Limb (tissue), 2 donors: ENCODE measurements at regions not wholly inside any gene's neighbourhood (a gene's known extent, or its start where the extent isn't known, plus 50 kb on each side); places are given as distances from the start of the nearest gene placed in this dataset.

ENCODE experiments used
- DNase-seq, 2 donors: peaks; one replicate each; pipeline ENCODE4 v3.0.0-alpha.2; 2016; ENCODE audit errors: extremely low spot score in 2 of 2

DNA sequence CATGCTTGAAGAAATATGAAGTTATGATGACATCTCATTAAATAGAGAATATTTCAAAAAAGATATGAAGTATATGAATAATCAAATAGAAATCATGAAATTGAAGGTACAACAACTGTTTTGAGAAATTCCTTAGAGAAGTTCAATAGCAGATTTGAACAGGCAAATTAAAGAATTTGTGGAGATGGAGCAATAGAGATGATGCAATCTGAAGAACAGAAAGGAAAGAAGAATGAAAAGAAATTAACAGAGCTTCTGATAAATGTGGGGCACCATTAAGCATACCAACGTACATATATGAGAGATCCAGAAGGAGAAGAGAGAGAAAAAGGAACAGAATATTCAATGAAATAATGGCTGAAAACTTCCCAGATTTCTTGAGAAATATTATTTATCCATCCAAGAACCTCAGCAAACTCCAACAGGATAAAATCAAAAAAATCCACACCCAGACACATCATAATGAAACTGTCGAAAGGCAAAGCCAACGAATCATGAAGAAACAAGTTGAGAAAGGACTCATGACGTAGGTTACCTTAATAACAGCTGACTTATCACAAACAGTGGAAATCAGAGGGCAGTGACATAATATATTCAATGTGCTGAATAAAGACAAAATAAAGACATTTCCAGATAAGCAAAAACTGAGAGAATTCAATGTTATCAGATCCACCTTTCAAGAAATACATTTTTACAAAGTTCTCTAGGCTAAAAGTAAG is 297.2 kb upstream of the TARS1 start:
- no peak for DNase-seq

DNA sequence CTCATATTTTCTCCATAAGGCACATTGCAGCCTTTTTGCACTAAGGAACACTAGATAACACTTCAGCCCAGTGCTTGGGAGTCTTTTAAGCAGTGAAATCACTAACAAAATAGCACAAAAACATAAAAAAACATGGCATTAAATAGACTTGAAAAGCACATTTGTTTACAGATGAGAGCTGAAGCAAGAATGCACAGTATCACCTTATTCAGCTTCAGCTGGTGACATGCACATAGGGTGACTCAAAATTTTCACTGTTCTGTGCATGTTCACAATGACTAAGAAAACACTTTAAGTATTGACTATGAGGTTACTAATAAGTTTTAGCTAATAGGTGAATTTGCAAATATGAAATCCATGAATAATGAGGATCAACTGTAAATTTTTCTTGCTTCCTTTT is 293.9 kb upstream of the TARS1 start:
- DNase-seq = no peak

DNA sequence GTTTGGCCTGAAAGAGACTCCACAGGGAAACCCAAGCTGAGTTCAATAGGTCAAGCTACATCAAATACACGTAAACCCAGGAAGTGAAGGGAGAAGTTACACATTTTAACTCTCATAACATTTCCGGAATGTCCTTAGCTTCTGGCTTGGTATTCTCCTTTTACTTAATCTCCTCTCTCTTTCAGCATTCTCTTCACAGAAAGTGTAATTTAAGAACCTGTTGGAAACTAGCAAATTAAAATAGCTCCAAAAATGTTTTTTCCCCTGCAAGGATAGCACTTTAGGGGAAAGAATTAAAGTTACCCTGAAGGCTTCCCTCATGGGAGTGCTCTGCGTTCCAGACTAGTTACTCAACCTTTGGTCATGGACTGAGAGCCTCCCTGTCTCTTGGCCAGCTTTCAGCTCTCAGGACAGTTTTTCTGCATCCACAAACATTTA is 292.7 kb upstream of the TARS1 start:
- peak in 1 of 2 donors; percentile 55 for DNase-seq

DNA sequence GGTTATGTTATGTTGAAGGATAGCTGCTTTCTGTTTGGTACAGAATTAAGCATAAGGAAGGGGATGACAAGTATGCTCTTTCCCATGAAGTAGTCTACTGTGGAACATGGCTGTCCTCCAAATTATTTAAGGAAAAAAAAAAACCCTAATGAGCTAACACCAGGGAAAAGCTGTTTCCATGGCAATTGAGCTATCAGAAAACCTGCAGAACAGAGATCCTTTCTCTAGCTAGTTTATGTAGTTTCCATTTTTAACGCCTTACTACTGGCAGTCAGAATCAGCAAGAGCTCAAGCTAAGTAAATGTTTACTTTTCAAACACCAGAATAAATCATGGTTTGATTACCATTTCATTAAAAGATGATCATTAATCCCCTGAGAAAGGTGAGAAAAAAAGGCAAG is 287.4 kb upstream of the TARS1 start:
- peak in 1 of 2 donors; percentile 24 for DNase-seq

DNA sequence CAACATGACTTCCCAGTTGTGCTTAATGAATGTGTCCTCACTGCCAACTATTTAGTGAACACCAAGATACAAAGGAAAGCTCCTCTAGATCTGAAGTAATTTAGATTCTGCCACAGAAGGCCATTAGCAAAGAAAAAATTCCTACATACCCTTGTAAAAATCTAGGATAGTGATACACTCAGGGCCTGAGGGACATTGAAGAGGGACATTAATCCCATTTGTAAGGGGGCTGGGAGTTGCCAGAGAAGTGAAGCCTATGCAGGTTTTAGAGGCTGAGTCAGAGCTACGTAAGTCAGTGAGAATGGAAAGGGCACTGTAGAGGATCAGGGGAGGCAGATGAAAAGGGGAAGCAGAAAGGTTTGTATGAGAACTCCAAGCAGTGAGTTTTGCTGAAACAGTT is 286.9 kb upstream of the TARS1 start:
- DNase-seq = no peak

DNA sequence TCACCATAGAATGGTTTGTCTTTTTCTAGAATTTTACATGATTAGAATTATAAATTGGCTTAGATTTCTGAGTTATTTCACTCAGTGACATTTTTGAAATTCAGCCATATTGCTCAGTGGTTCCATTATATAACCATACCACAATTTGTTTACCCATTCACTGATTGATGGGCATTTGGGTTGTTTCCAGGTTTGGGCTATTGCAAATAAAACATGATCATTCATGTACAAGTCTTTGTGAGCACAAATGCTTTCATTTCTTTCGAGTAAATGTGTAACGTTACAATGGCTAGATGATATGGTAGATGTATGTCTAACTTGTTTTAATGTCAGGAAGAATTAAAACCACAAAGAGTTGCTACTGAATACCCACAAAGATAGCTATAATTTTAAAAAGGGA is 279.9 kb upstream of the TARS1 start:
- DNase-seq = no peak

DNA sequence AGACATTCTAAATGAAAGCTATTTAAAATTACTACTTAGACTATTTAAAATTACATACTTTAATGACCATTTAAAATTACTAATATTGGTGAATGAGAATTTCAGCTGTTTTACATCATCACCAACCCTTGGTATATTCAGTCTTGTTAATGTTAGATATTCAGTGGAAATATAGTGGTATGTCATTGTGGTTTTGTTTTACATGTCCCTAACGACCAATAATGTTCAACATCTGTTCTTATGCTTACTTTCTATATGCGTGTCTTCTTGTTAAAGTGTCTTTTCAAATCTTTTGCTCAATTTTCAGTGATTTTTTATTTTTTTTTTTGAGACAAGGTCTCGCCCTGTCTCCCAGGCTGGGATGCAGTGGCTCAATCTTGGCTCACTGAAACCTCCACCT is 279.3 kb upstream of the TARS1 start:
- DNase-seq = peak in 1 of 2 donors; percentile 40

DNA sequence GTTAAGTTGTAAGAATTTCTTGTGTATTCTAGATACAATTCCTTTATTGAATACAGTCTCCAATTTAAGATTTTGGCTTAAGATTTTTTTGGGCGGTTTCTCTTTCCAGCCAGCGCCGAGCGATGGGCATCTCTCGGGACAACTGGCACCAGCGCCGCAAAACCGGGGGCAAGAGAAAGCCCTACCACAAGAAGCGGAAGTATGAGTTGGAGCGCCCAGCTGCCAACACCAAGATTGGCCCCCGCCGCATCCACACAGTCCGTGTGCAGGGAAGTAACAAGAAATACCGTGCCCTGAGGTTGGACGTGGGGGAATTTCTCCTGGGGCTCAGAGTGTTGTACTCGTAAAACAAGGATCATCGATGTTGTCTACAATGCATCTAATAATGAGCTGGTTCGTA is 278.7 kb upstream of the TARS1 start:
- DNase-seq = no peak

DNA sequence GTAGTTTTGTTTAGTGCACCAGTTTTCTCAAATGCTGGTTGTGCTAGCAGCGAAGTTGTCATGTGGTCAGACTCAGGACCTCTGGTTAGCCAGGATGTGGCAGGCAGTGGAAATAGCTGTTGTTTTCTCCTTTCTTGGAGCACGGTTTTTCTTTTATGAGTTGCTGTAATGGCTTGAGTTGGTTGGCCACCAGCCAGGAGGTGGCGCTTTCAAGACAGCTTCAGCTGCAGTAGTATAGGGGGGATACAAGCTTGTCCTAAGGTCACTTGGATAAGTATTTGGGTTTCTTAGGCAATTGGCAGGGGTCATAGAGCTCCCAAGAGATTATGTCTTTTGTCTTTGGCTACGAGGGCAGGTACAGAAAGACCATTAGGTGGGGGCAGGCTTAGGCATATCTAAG is 274.2 kb upstream of the TARS1 start:
- DNase-seq = no peak

DNA sequence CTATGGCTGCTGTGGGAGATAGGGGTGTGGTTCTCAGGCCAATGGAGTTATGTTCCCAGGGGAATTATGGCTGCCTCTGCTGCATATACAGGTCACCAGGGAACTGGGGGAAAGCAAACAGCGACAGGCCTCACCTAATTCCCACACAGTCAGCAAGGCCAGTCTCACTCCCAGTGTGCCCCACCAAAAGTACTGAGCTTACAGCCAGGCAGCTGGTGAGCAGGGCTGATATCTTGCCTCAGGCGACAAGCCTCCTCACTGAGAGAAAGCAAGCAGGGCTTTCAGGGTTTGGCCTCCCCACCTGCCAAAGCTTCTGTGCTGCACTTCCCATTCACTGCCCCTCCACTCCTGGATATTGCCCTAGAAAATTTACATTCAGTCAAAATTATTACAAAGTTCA is 273.8 kb upstream of the TARS1 start:
- no peak for DNase-seq

DNA sequence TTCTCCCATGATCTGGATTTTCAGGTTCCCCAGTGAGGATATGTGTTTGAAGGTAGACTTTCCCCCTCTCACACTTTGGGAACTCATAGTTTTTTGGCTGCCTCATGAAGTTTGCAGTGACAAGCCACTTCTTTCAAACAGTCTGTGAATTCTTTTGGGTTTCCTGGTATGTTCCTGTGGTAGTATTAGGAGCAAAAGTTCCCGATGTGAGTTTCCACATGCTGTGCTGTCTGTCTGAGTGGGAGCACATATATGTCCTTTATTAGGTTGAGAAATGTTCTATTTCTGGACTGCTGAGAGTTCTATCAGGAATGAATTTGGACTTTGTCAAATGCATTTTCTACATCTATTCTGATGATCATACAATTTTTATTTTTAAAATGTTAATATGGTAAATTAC is 273.2 kb upstream of the TARS1 start:
- no peak for DNase-seq

DNA sequence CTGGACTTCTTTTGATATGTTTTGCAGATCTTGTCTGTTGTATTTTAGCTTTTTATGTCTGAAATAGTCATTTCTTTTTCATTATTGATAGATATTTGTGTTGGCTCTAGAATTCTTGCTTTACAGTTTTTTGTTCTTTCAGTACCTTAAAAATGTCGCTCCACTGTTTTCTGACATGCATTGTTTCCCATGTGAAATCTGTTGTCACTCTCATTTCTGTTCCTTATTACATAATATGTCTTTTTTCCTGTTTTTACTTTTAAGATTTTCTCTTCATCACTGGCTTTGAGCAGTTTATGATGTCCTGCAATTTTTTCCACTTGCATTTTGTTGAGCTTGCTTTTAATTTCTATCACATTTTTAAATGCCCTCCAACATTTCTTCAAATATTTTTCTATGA is 270.4 kb upstream of the TARS1 start:
- no peak for DNase-seq

DNA sequence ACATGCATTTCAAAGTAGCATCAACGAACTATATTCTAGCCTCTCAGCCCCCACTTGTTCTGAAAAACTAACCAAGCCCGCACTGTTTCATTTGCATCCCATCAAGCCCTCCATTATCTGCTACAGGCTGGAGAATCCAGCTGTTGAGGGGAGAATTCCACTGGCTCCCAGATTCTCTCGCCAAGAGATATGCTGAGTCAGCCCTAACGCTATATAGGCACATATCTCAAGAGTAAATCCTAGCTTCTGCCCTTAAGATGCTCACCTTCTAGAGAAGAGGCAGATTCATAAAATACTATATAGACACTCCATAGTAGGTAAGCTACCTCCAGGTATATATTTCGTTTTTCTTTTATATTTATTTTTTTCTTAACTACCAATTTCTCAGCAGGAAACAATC is 266.4 kb upstream of the TARS1 start:
- no peak for DNase-seq

DNA sequence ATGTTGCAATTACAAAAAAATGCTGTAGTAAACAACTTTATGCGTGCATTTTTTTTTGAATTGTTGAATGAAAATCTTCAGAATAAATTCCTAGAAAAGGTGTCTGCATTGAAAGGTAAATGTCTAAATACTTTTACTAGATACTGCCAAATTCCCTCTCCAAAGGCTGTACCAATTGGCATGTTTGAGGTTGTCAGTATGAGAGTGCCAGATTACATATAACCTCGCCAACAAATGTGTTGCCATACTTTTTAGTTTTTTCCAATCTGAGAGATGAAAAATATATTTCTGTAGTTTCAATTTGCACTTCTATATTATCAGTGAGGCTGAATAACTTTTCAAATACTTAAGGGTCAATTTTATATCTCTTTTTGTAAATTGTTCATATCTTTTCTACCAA is 261.5 kb upstream of the TARS1 start:
- DNase-seq = no peak

DNA sequence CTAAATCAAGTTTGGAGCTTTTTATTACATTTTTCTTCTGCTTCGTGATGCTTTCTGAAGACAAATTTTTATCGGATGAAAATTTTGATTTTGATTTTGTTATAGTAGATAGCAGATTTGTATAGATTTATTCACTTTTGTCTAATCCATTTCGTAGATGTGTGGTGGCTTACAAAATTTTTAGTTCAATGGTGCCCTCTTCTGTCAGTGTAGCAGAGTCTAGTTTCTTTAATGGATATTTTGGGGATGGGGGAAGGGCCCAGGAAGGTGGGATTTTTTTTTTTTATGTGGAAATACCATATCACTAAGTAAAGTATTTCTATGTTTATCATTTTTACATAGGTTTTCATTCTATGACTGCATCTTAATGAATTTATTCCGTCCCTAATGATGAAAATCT is 259.9 kb upstream of the TARS1 start:
- DNase-seq = peak in 1 of 2 donors; percentile 43

DNA sequence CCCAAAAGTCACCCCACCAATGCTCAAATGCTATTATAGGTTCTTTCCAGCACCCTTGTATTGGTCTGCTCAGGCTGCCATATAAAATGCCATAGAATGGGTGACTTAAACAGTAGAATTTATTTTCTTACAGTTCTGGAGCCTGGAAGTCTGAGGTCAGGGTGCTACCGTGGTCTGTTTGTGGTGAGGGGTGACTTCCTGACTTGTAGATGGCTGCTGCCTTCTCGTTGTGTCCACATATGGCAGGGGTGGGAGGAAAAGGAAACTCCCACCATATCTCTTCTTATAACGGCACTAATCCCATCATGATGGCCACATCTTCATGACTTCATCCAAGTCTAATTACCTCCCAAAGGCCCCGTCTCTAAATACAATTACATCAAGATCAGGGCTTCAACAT is 257.8 kb upstream of the TARS1 start:
- no peak for DNase-seq

DNA sequence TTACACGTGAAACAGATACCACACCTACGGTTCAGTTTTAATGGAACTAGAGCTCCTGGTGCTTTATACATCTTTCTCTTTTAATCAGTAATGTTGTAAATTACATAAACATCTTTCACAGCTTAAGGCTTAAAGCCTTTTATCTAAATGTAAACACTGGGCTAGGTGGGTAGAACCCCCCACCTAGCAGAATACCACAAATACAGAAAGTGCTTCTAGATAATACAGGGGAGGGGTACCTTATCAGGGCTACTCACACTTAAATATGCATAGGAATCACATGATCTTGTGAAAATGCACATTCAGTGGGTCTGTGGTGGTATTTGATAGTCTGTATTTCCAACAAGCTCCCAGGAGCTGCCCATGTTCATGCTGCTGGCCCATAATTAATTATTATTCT is 256.4 kb upstream of the TARS1 start:
- no peak for DNase-seq

DNA sequence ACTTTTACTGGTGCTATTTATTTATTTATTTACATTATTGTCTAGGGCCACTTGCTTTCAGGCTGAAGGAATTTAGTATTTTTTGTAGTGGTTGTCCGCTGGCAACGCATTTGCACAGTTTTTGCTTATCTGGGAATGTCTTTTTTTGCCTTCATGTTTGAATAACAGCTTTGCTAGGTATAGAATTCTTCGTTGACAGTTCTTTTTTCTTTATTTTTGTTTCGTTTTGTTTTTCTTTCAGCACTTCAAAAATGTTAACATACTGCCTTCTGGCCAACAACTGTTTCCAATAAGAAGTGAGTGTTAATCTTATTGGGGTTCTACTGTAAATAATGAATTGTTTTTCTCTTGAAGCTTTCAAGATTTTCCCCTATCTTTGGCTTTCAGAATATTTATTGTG is 252.7 kb upstream of the TARS1 start:
- DNase-seq = no peak

DNA sequence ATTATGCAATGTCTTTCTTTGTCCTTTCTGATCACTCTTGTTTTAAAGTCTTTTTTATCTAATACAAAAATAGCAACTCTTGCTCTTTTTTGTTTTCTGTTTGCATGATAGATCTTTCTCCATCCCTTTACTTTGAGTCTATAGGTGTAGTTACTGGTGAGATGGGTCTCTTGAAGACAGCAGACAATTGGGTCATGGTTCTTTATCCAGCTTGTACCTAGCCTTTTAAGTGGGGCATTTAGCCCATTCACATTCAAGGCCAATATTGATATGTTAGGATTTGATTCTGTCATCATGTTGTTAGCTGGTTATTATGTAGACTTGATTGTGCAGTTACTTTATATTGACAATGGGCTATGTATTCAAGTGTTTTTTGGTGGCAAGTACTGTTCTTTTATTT is 245.9 kb upstream of the TARS1 start:
- no peak for DNase-seq

DNA sequence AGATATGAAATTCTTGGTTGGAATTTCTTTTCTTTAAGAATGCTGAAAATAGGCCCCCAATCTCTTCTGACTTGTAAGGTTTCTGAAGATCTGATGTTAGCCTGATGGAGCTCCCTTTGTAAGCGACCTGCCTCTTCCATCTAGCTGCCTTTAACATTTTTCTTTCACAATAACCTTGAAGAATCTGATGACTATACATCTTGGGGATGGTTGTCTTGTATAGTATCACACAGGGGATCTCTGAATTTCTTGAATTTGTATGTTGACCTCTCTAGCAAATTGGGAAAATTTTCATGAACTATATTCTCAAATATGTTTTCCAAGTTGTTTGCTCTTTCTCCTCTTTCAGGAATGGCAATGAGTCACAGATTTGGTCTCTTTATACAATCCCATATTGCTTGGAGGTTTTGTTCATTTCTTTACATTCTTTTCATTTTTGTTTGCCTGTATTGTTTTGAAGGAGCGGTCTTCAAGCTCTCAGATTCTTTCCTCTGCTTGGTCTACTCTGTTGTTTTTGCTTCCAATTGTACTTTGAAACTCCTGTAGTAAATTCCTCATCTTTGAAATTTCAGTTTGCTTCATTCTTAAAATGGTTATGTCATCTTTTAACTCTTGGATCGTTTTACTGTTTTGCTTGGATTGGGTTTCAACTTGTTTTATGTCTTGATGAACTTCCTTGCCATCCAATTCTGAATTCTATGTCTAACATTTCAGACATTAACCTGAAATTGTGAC is 245.2 kb upstream of the TARS1 start:
- no peak for DNase-seq

DNA sequence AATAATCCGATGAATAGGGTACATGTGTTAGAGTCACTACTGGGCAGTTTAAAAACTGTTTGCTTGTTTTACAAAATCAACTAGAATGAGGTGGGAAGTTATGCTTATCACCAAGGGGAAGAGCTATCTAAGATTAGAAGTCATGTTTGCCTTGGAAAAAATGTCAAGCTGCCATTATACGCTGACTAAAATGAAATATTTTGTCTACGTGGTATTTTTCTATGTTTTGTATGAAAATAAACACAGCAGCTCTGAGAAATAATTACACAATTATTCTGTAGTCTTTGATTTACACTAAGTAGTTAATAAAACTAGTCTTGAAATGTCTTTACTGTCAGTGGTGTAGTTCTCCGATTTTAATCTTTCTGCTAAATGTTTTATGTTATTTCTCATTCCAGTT is 241.9 kb upstream of the TARS1 start:
- no peak for DNase-seq

DNA sequence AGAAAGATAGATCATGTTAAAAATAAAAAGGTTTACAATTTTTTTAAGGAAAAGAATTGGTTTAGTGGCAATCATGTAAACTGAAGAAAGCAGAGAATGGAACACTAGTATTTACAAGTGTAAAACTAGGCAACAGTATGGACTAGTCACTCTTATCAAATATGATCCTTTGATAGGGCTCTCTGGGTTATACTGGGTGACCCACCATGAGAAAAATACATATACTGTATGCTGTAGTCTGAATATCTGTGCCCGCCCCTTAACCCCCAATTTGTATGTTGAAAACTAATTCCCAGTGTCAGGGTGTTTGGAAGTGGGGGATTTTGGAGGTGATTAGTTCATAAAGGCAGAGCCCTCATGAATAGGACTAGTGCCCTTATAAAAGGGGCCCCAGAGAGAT is 236.8 kb upstream of the TARS1 start:
- no peak for DNase-seq

DNA sequence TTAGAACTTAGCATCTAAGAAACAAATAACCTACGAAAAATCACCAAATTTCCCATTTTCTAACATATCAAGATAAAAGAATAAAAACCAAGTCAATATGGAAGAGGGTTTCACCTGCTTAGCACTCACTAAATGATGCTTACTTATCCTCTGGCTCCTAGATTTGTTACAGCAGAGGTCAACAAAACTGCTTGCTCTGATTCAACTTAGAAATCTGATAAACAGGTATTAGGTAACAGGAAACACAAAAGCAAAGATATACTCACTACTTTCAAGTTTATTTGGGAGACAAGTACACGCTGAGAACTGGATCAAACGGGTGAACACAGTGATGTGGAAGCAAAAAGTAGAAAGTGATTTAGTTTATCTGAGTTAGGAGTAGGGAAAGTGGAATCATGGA is 235.7 kb upstream of the TARS1 start:
- DNase-seq = no peak
